ENCODE measurements at regions not wholly inside any gene's neighbourhood (a gene's known extent, or its start where the extent isn't known, plus 50 kb on each side); places are given as distances from the start of the nearest gene placed in this dataset.
"Not testable (repeated sequence)": the region's sequence is repeated elsewhere in the genome, so short reads cannot be mapped to it uniquely, and the experiment has no call there.

DNA sequence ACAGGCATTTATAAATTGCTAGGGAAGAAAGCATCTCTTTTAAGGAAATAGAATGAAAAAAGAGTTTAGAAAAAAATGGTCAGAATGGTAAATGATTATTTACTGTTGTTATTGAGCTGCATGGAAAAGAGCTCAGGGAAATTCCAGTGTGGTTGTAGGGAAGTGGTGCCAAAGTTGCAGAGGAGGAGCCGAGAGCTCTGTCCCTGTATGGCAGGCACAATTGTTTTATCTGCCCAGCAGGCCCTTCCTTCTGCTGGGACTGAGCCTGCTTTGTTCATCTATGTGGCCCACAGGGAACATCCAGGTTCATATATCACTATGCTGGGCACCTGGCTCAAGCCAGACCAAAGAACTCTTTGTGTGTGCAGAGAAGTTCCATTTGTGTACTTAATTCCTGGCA lies 80.8 kb upstream of the AGAP1 start:
- DNase-seq, result no peak

DNA sequence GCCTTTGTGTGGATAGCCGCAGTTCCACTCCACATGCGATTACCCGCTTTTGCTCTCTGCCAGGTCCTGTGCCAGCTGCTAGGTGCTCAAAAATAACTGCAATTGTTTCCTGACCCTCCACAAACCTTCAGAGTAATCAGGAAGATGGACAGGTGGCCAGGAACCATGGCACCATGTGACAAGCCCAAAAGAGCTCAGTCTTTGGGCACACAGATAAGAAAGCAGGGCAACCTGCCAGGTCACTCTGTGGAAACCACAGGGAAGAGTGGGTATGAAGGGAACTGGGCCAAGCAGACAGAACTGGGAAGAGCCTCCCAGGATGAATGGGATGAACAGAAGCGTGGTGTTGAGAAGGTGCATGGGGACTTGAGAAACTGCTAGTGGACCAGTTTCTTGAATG lies 79.4 kb upstream of the AGAP1 start:
- DNase-seq, result no peak

DNA sequence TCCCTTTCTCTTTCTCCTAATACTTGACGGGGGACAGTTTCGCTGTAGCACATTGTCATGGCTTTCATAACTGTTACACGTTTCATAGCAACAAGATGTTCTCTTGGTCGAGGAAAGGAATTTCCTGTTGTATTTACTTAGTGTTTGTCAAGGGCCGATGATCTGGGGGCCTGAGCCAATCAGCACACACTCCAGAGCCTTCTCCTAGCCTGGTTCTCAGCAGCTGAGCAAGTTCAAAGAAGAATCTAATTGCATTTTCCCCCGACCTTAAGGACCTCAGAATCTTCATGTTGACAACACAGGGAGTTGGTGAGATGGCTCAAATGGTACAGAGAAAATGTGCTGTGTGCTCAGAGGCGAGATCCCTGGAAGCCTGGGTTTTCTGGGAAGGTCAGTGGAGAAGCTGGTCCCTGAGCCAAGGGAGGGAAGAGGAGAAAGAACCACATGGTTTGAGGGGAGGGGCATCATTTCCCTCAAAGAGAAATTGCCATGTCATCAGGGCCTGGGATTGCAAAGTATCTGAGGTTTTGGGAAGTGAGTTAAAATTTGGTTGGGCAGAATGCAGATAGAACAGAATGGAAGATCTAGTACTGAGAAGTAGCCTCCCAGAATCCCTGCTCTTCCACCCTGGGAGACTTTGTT lies 76.9 kb upstream of the AGAP1 start:
- peak; percentile 1 for DNase-seq

DNA sequence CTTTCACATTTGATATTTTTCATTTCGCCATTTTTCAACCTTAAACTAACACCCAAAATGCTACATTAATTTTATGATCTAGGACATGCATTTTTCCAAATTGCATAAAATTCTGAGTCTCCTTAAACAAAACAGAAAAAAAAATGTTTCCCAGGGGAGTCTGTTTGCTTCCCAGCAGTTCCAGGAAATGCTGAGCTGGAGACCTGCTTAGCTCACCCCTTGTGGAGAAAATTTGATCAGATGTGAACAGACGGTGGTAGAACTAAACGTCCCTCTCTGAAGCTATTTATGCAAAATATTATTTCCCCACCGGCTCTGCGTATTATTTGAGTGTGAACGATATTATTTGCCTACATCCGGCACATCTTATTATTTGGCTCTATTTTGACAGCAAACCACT lies 74.9 kb upstream of the AGAP1 start:
- DNase-seq, result no peak

DNA sequence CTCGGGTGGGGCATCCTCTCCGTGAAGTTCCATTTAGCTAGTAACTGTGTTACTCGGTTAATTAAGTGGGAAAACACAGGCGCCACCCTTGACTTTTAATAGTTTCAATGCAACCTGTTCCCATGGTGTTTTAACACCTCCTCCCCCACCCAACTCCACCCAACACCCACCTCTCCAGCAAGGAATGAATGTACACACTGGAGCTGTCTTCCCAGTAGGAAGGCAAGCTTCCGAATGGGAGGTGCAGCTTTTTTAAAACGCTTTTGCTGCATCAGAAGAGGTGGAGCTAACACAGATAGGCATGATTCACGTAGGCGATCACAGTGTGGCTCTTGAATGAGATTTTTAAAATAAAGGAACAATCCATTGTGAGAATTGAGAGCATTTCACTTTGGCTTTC lies 73.8 kb upstream of the AGAP1 start:
- no peak for DNase-seq

DNA sequence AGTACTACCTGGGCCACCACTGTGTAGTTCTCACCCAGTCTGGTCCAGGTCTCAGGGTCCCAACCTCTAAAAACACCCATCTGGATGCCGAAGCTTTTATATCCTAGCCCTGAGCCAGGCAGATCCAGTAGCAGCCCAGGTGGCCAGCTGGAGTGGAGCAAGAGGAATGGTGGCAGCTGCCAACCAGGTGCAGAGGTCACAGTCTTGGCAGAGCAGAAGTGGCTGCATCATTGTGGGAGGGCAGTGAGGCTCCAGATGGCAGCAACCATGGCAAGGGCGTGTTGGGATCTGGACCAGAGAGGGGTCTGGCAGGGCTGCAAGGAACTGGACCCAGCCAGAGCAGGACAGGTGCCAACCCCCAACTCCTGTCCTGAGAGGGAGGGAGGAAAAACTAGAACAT lies 72.2 kb upstream of the AGAP1 start:
- no peak for DNase-seq

DNA sequence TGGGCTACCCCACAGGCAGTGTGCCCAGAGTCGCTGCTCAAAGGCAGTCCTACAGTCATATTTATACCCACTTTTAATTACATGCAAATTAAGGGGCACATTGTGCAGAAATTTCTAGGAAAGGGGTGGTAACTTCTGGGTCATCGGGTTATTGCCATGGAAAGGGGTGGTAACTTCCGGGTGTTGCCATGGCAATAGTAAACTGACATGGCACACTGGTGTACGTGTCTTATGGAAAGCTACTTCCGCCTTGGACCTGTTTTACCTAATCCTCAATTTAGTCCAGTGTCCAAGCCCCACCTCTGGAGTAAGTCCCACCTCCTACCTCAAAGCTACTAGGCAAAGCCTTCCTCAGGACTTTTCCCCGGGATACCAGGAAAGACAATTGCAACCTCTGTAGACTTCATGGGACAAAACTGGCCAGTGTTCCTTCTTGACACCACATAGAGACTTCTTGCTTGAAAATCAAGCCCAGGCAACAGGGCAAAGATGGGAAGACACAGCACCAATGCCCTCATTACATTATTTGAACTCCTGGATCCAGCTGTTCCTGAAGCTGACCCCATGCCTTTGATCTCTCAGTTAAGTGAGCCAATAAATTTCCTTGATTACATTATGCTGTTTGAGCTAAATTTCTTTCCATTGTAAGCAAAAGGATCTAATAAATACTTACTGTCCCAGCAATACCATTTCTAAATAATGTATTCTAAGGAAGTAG lies 63.3 kb upstream of the AGAP1 start:
- DNase-seq, result no peak

DNA sequence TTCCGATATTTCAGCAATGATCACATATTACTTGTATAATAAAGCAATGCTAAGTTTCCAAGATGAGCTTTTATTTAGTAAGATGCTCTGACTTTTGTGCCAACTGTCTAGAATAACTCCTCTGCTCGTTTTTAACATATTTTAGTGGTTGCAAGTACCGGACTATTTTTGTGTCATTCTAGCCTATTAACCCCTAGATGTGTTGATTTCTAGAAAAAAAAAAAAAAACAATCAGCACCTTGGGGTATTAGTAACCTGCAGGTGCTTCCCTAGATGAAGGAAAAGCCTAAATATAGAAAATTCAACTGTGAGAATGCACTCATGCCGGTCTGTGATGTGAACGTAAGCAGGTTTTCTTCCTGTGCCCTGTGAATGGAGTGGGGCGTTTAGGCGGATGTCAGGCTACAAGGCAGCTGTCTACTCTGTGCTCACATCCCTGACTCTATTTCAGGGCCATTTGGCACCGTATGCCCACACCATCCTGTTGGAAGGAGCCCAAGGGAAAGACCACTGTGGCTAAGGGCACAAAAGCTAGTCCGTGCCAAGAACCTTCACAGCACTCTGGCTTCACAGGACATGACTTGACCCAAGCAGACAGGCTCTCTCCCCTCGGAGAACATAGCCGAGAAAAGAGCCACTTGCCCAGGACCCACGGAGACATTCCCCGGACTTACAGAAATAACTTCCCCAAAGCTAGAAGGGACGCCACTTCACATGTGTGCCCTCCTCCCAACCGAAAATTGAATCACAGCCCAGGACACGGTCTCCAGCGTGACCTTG lies 60.9 kb upstream of the AGAP1 start:
- DNase-seq, result no peak

DNA sequence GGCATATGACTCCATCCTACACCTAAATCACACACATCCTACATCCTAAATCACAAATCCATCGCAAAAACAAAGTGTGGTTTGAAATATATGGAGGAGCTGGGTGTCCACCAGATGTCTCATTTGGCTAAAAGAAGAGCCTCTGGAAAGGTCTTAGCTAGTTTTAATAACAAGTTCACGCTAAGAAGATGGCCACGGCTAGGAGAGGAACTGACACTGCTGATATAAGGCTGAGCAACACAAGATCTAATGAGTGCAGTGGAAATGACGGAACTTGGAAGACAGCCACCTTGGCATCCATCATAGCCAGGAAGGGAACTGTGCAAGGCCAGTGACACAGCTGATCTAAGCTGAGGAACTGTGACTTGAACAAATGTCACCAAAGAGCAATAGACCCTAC lies 60.0 kb upstream of the AGAP1 start:
- DNase-seq, result peak; percentile 82

DNA sequence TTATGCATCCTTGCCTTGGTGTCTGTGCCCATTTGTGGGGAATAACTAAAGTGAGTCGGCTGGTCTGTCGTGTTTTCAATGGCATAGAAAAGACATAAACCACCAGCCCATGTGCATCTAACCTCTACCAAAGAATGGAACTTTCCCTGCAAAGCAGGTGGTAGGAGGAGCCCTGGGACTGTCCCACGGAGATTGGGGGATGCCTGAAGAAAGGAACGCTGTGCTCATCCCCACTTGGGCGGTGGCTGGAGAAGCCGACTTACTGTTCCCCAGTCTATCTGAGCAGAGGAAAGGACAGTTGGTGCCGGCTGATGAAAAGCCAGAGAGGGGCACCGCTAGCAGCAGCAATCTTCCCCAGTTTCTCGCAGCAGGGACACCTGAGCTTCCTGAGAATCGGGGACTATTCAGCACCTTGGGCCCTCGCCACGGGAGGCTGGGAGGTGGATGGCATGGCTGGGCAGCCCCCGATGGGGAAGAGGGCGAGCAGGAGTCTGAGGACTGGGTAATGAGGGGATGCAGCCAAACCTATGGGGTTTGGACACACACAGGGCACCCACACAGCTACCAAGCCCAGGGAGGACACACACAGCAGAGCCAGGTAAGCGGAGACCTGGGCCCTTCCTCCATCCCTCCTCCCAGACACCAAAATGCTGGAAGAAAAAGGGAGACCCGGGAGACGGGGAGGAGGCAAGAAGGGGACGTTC lies 53.7 kb upstream of the AGAP1 start:
- no peak for DNase-seq

DNA sequence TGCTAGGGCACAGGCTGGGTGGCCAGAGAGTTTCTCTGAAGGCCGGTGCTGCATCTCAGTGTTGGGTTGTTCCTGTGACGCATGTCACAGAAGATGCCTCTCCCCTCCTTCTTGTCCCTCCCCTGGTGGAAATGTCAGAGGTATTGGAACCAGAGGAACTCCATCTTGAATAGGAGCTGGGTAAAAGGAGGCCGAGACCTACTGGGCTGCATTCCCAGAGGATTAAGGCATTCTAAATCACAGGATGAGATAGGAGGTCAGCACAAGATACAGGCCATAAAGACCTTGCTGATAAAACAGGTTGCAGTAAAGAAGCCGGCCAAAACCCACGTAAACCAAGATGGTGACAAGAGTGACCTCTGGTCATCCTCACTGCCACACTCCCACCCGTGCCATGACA lies 50.3 kb upstream of the AGAP1 start:
- not testable (repeated sequence) for DNase-seq

Data from OCI-M1 (cell line).